SK-N-SH (cell line): ENCODE measurements at regions not wholly inside any gene's neighbourhood (a gene's known extent, or its start where the extent isn't known, plus 50 kb on each side); places are given as distances from the start of the nearest gene placed in this dataset.

Experiments
- CTCF ChIA-PET: fragments of 300-600, 350-600 bp; formaldehyde crosslinking; extraction: SDS; loops from one replicate; lab custom pipeline; 2021; lab: Yijun Ruan, JAX
- POLR2A ChIA-PET: fragments of 350-600 bp; sonication (Branson Sonifier 250); formaldehyde crosslinking; extraction: SDS; loops from one replicate; lab custom pipeline; 2020; ENCODE audit warnings: antibody characterized with exemption, inconsistent platforms; lab: Yijun Ruan, JAX
- DNase-seq: peaks from one replicate; pipeline ENCODE4 v3.0.0; 2012
- H2AFZ ChIP-seq: fragments of 200-600 bp; sonication (generic); 2 replicates; pipeline ENCODE4 v1.8.1; 2016; ENCODE audit warnings: antibody characterized with exemption, mild to moderate bottlenecking, low read depth
- H3F3A ChIP-seq: fragments of 200-600 bp; sonication (generic); replicated peaks from 2 replicates; pipeline ENCODE3; 2016; ENCODE audit warnings: antibody characterized with exemption, mild to moderate bottlenecking; ENCODE audit not compliant: insufficient read depth
- H3K27ac ChIP-seq, 2 experiments: fragments of 200-500 bp in 1 of 2; fragments of 200-600 bp in 1 of 2; sonication (Bioruptor generic) in 1 of 2; sonication (generic), shearing (Covaris generic) in 1 of 2; 2 replicates each; pipeline versions ENCODE4 v1.5.1 to v1.6.1; 2014 to 2016; ENCODE audit warnings: low read depth in 2 of 2, inconsistent platforms in 1 of 2, low read length in 1 of 2, mild to moderate bottlenecking in 1 of 2, mixed read lengths in 1 of 2
- H3K27me3 ChIP-seq: fragments of 200-600 bp; sonication (generic), shearing (Covaris generic); 2 replicates; pipeline ENCODE4 v1.6.1; 2016; ENCODE audit warnings: mixed run types; ENCODE audit not compliant: insufficient read depth
- H3K36me3 ChIP-seq, 2 experiments: fragments of 200-500 bp in 1 of 2; fragments of 200-600 bp in 1 of 2; sonication (Bioruptor generic) in 1 of 2; sonication (generic) in 1 of 2; replicated peaks in 1 of 2; 2 replicates each; pipeline versions ENCODE3 to v1.5.1; 2014 to 2016; ENCODE audit warnings: low read length in 1 of 2, mild to moderate bottlenecking in 1 of 2; ENCODE audit not compliant: insufficient read depth in 2 of 2, control insufficient read depth in 1 of 2
- H3K4me1 ChIP-seq, 2 experiments: fragments of 200-500 bp in 1 of 2; fragments of 200-600 bp in 1 of 2; sonication (Bioruptor generic) in 1 of 2; sonication (generic), shearing (Covaris generic) in 1 of 2; 2 replicates each; pipeline versions ENCODE4 v1.5.1 to v1.6.1; 2014 to 2016; ENCODE audit warnings: low read depth in 1 of 2, low read length in 1 of 2, mixed run types in 1 of 2; ENCODE audit not compliant: insufficient read depth in 2 of 2, control insufficient read depth in 1 of 2
- H3K4me2 ChIP-seq: fragments of 200-600 bp; sonication (generic), shearing (Covaris generic); 2 replicates; pipeline ENCODE4 v1.6.1; 2017; ENCODE audit warnings: mixed run types
- H3K4me3 ChIP-seq, 2 experiments: fragments of 200-500 bp in 1 of 2; fragments of 200-600 bp in 1 of 2; sonication (Bioruptor generic) in 1 of 2; sonication (generic), shearing (Covaris generic) in 1 of 2; 2 replicates each; pipeline versions ENCODE4 v1.5.1 to v1.8.1; 2014 to 2016; ENCODE audit warnings: low read depth in 2 of 2, inconsistent platforms in 1 of 2, low read length in 1 of 2, mild to moderate bottlenecking in 1 of 2, mixed read lengths in 1 of 2, moderate library complexity in 1 of 2
- H3K79me2 ChIP-seq: fragments of 200-600 bp; sonication (generic); 2 replicates; pipeline ENCODE4 v1.8.1; 2017; ENCODE audit warnings: mild to moderate bottlenecking; ENCODE audit not compliant: insufficient read depth
- H3K9ac ChIP-seq: fragments of 200-600 bp; sonication (generic); 2 replicates; pipeline ENCODE4 v1.6.1; 2017; ENCODE audit warnings: mixed run types
- H3K9me2 ChIP-seq: fragments of 200-600 bp; sonication (generic); 2 replicates; pipeline ENCODE4 v1.6.1; 2017; ENCODE audit warnings: mixed run types
- H3K9me3 ChIP-seq: fragments of 200-600 bp; sonication (generic); 2 replicates; pipeline ENCODE4 v1.6.1; 2017; ENCODE audit warnings: mixed run types, mild to moderate bottlenecking, moderate library complexity
- H4K20me1 ChIP-seq: fragments of 200-600 bp; sonication (generic); 2 replicates; pipeline ENCODE4 v1.6.1; 2017; ENCODE audit warnings: mild to moderate bottlenecking, mixed run types; ENCODE audit not compliant: insufficient read depth
- CHD2 ChIP-seq: fragments of 150-350 bp; IDR thresholded peaks from 2 replicates; pipeline ENCODE4 v1.6.1; 2018; ENCODE audit warnings: low read length; ENCODE audit not compliant: partially characterized antibody
- MXI1 ChIP-seq: IDR thresholded peaks from 2 replicates; pipeline ENCODE4 v1.6.1; 2012; ENCODE audit warnings: mild to moderate bottlenecking, low read depth, low read length, improper control_type of control experiment
- PBX3 ChIP-seq: IDR thresholded peaks from 2 replicates; pipeline ENCODE4; 2012
- RFX5 ChIP-seq: IDR thresholded peaks from 2 replicates; pipeline ENCODE4 v1.6.1; 2012; ENCODE audit warnings: mild to moderate bottlenecking, improper control_type of control experiment, low read length
- RXRA ChIP-seq: IDR thresholded peaks from 2 replicates; pipeline ENCODE4 v1.4.0; 2012; ENCODE audit warnings: low read depth, mild to moderate bottlenecking, borderline replicate concordance
- TAF1 ChIP-seq: IDR thresholded peaks from 2 replicates; pipeline ENCODE4 v1.6.1; 2012; ENCODE audit warnings: low read depth, mild to moderate bottlenecking, low read length, moderate library complexity, borderline replicate concordance
- TEAD4 ChIP-seq: IDR thresholded peaks from 2 replicates; pipeline ENCODE4 v1.4.0; 2012; ENCODE audit warnings: mild to moderate bottlenecking, borderline replicate concordance; ENCODE audit not compliant: insufficient read depth
- ZBTB33 ChIP-seq: IDR thresholded peaks from 2 replicates; pipeline ENCODE4 v1.4.0; 2012; ENCODE audit warnings: low read depth, borderline replicate concordance
- WGBS: methylation state at CpG from one replicate; pipeline ENCODE4 v1.1.6; 2017; ENCODE audit warnings: low lambda C conversion rate; 5-methylcytosine and 5-hydroxymethylcytosine counted together

- H3F3A ChIP-seq = no peaks in the 10 kb centered on the region
- DNase-seq = no peak
- TF ChIP-seq RFX5 = no peak
- H3K79me2 ChIP-seq = no peaks in the 10 kb centered on the region
- H3K4me1 ChIP-seq = peaks cover 0 to 6% of the 10 kb centered on the region in 2 experiments; a peak in 2 of 4 replicates
- H3K27me3 ChIP-seq = no peaks in the 10 kb centered on the region
- no peak overlapping the region for H3K9ac ChIP-seq
- WGBS = 92% methylated on average over 1 of the region's 1 CpG
- ChIA-PET POLR2A (no interaction called here), CTCF (interaction anchor here (1.1 kb wide), 1 partner anchor 20 kb away, joined by 3 read pairs; no protein-coding TSS in a partner anchor)
- H3K4me3 ChIP-seq = no peak overlapping the region
- no peaks in the 10 kb centered on the region; the same call in 1 of the 2 replicates for H3K9me2 ChIP-seq
- H3K27ac ChIP-seq = no peak overlapping the region
- H3K36me3 ChIP-seq = no peaks in the 10 kb centered on the region
- H2AFZ ChIP-seq = no peak overlapping the region
- no peaks in the 10 kb centered on the region for H4K20me1 ChIP-seq
- H3K4me2 ChIP-seq = no peak overlapping the region
- H3K9me3 ChIP-seq = no peaks in the 10 kb centered on the region
Measured at GRCh38 chr11:104588970-104589369, 309.3 kb downstream of the CASP12 start.

GRCh38 chr11:104588446-104588845 is 309.8 kb downstream of the CASP12 start:
- Histone ChIP-seq H3K27me3 (no peaks in the 10 kb centered on the region), H3K9me3 (no peaks in the 10 kb centered on the region)
- DNase-seq = no peak
- CTCF ChIA-PET = interaction anchor here (1.1 to 1.3 kb wide), 2 partner anchors 14 to 21 kb away, joined by 3 read pairs; no protein-coding TSS in a partner anchor
- no peak for TF ChIP-seq RXRA
- no peak for TF ChIP-seq MXI1
- TF ChIP-seq CHD2 = no peak
- no peak for TF ChIP-seq TEAD4
- TF ChIP-seq PBX3 = no peak
- TF ChIP-seq TAF1 = no peak
- no peak for TF ChIP-seq ZBTB33
- TF ChIP-seq, all 33 proteins: peak for 0
- Histone ChIP-seq H4K20me1 (no peaks in the 10 kb centered on the region), H3K4me3 (no peak overlapping the region), H3K79me2 (no peaks in the 10 kb centered on the region), H3K4me1 (peaks cover 0 to 10% of the 10 kb centered on the region in 2 experiments; a peak in 1 of 4 replicates), H3K27ac (no peak overlapping the region), H3K9ac (no peak overlapping the region), H3F3A (no peaks in the 10 kb centered on the region), H2AFZ (no peak overlapping the region), H3K9me2 (no peaks in the 10 kb centered on the region; the same call in 1 of the 2 replicates), H3K36me3 (no peaks in the 10 kb centered on the region), H3K4me2 (no peak overlapping the region)
- 91% methylated on average over 2 of the region's 2 CpGs for WGBS
- POLR2A ChIA-PET = no interaction called here
